ENCODE measurements at regions not wholly inside any gene's neighbourhood (a gene's known extent, or its start where the extent isn't known, plus 50 kb on each side); places are given as distances from the start of the nearest gene placed in this dataset.
A peak's percentile ranks its signal among the peaks of the same experiment; 100 is the strongest.

DNA sequence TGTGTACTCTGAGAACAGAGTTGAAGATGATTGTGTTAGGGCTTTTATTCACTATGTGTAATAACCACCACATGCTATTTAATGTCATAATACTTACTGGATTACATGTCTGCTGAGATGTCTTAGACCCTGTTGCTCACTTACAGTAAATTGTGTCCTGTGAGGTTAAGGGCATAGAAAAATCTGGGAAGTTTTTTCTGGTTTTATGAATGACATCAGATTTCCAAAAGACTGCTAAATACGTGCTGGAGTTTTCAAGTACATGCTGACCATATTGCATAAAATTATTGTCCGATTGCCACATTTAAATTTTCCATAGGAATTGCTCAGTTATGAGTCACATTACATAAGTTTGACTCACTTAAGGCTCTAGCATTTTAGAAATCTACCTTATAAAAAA, 96.7 kb upstream of the COL5A2 start:
- Histone ChIP-seq H3K4me1 (ENCODE audit: control insufficient read depth in 1 of 2, low read depth in 2 of 2) (no peaks in the 10 kb centered on the region), H3K36me3 (no peaks in the 10 kb centered on the region), H3K27ac (no peak overlapping the region), H3K4me3 (no peak overlapping the region), H3K27me3 (replicated peaks; ENCODE audit: insufficient read depth) (no peaks in the 10 kb centered on the region), H3K9me3 (no peaks in the 10 kb centered on the region)
- no peak for DNase-seq (ENCODE audit: low spot score)
- ATAC-seq (ENCODE audit: insufficient number of reproducible peaks, low FRiP score, low read depth): no peak
- TF ChIP-seq, protein P1, sequence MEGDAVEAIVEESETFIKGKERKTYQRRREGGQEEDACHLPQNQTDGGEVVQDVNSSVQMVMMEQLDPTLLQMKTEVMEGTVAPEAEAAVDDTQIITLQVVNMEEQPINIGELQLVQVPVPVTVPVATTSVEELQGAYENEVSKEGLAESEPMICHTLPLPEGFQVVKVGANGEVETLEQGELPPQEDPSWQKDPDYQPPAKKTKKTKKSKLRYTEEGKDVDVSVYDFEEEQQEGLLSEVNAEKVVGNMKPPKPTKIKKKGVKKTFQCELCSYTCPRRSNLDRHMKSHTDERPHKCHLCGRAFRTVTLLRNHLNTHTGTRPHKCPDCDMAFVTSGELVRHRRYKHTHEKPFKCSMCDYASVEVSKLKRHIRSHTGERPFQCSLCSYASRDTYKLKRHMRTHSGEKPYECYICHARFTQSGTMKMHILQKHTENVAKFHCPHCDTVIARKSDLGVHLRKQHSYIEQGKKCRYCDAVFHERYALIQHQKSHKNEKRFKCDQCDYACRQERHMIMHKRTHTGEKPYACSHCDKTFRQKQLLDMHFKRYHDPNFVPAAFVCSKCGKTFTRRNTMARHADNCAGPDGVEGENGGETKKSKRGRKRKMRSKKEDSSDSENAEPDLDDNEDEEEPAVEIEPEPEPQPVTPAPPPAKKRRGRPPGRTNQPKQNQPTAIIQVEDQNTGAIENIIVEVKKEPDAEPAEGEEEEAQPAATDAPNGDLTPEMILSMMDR (IDR thresholded peaks at IDR 0.05): no peak

DNA sequence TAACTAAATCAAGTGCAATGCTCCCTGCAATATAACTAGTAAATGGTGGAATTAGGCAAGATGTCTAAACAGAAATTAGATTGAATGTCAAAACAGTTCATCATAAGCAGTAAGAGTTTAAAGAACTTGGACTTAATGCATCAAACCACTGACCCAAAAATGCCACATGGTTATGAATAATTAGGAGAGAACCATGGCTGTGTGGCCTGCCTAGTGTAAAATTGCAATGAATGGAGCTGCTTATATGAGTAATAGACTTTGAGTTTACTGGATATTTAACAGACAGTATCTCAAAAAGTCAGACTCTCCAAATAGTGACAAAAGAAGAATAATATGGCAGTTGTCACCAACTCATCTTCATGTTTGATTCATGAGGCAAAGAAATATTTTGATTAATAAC, 101.6 kb upstream of the COL5A2 start:
- TF ChIP-seq, protein P1 (IDR thresholded peaks at IDR 0.05): no peak

DNA sequence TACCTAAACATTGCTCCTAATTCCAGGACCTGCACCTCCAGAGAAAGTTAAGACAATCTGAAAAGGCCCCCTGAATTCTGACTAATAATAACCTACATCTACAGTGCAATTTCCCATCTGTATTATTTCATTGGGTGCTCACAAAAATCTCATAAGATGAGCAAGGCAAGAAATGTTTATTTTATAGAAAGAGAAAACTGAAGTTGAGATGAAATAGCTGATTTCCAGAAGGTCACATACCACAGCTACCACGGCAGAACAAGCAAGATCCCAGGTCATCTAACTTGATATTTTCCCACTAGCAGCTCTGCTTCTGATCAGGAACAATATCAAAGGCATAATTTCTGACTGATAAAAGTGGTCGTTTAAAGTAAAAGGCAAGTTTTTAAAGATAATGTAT, 105.8 kb upstream of the COL5A2 start:
- DNase-seq (ENCODE audit: low spot score) (no peak), ATAC-seq (ENCODE audit: insufficient number of reproducible peaks, low FRiP score, low read depth) (no peak)
- H3K9me3 ChIP-seq: peaks cover 3% of the 10 kb centered on the region
- no peak overlapping the region for H3K4me3 ChIP-seq
- TF ChIP-seq, protein P1 (IDR thresholded peaks at IDR 0.05): no peak
- no peaks in the 10 kb centered on the region for H3K27me3 ChIP-seq (replicated peaks; ENCODE audit: insufficient read depth)
- H3K4me1 ChIP-seq (ENCODE audit: control insufficient read depth in 1 of 2, low read depth in 2 of 2): peaks cover 18 to 35% of the 10 kb centered on the region in 2 donors
- H3K36me3 ChIP-seq: no peaks in the 10 kb centered on the region
- peak overlapping the region in 1 of 2 donors; percentile 51 for H3K27ac ChIP-seq

More for the DNA sequence above, 101.6 kb upstream of the COL5A2 start:
- Histone ChIP-seq H3K27ac (no peak overlapping the region), H3K9me3 (no peaks in the 10 kb centered on the region), H3K36me3 (no peaks in the 10 kb centered on the region), H3K4me1 (ENCODE audit: control insufficient read depth in 1 of 2, low read depth in 2 of 2) (peaks cover 6 to 12% of the 10 kb centered on the region in 2 donors), H3K4me3 (no peak overlapping the region), H3K27me3 (replicated peaks; ENCODE audit: insufficient read depth) (no peaks in the 10 kb centered on the region)
- ATAC-seq (ENCODE audit: insufficient number of reproducible peaks, low FRiP score, low read depth) (no peak), DNase-seq (ENCODE audit: low spot score) (no peak)

DNA sequence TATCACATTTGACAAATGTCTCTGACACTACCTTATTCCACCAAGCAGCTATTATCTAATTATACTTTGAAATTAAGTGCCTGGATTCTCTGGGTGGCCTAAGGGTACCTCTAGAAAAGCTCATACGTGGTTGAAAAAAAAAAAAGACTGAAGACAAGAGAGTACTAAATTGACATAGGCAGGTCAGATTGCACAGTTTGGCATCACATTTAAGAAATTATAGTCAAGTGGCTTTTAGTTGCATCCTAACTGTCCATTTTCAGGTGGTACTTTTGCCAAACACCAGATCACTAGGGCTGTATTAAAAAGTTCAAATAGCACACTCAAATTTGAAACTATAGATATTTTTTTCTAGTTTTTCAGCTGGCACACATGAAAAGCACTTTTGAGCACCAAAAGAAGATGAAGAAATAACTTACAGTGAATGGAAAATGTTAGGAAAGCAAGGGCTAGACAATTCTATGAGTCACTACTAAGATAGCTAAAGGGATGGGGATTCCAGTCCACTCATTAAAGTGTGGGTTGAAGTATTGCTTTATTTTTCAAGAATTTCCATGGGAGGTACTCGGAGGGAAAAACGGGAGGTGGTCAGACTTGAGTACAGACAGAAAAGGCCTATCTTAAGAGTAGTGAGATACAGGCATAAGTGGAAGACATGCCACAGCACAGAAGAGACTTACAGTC, 106.5 kb upstream of the COL5A2 start:
- H3K4me3 ChIP-seq: no peak overlapping the region
- H3K36me3 ChIP-seq: no peaks in the 10 kb centered on the region
- DNase-seq (ENCODE audit: low spot score) (no peak), ATAC-seq (ENCODE audit: insufficient number of reproducible peaks, low FRiP score, low read depth) (no peak)
- no peaks in the 10 kb centered on the region for H3K27me3 ChIP-seq (replicated peaks; ENCODE audit: insufficient read depth)
- TF ChIP-seq, protein P1 (IDR thresholded peaks at IDR 0.05): no peak
- peaks cover 3% of the 10 kb centered on the region for H3K9me3 ChIP-seq
- peak overlapping the region; percentile 7 to 51 for H3K27ac ChIP-seq
- H3K4me1 ChIP-seq (ENCODE audit: control insufficient read depth in 1 of 2, low read depth in 2 of 2): peaks cover 18 to 35% of the 10 kb centered on the region in 2 donors

DNA sequence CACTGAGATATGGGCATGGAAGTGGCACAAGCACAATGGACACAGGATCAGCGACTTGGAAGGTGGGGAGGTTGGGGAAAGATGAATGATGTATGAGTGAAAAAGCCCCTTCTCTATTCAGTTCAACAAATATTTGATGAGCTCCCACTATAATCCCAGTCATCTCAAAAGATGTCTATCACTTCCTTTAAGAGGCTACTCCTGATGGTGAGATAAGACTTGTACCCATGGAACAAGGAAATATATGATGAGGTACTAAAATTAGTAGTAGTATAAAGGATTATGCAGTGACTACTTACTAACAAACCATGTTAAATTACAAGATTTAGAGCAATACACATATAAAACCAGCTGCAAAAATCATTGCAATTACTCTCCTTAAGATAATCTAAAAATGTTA, 107.8 kb upstream of the COL5A2 start:
- TF ChIP-seq, protein P1 (IDR thresholded peaks at IDR 0.05): no peak
- Histone ChIP-seq H3K4me1 (ENCODE audit: control insufficient read depth in 1 of 2, low read depth in 2 of 2) (peaks cover 18 to 35% of the 10 kb centered on the region in 2 donors), H3K27ac (peak overlapping the region in 1 of 2 donors; percentile 51), H3K9me3 (peaks cover 3% of the 10 kb centered on the region), H3K27me3 (replicated peaks; ENCODE audit: insufficient read depth) (no peaks in the 10 kb centered on the region), H3K4me3 (no peak overlapping the region), H3K36me3 (no peaks in the 10 kb centered on the region)
- DNase-seq (ENCODE audit: low spot score): no peak
- no peak for ATAC-seq (ENCODE audit: insufficient number of reproducible peaks, low FRiP score, low read depth)
